Fibroblast of skin of right biceps (primary cell): ENCODE measurements at regions not wholly inside any gene's neighbourhood (a gene's known extent, or its start where the extent isn't known, plus 50 kb on each side); places are given as distances from the start of the nearest gene placed in this dataset.
A peak's percentile ranks its signal among the peaks of the same experiment; 100 is the strongest.

Experiments
- DNase-seq: peaks from one replicate; pipeline ENCODE4 v3.0.0-alpha.2; 2013

GRCh38 chr4:123853651-123854050 is 457.1 kb downstream of the SPRY1 start:
- no peak for DNase-seq

DNA sequence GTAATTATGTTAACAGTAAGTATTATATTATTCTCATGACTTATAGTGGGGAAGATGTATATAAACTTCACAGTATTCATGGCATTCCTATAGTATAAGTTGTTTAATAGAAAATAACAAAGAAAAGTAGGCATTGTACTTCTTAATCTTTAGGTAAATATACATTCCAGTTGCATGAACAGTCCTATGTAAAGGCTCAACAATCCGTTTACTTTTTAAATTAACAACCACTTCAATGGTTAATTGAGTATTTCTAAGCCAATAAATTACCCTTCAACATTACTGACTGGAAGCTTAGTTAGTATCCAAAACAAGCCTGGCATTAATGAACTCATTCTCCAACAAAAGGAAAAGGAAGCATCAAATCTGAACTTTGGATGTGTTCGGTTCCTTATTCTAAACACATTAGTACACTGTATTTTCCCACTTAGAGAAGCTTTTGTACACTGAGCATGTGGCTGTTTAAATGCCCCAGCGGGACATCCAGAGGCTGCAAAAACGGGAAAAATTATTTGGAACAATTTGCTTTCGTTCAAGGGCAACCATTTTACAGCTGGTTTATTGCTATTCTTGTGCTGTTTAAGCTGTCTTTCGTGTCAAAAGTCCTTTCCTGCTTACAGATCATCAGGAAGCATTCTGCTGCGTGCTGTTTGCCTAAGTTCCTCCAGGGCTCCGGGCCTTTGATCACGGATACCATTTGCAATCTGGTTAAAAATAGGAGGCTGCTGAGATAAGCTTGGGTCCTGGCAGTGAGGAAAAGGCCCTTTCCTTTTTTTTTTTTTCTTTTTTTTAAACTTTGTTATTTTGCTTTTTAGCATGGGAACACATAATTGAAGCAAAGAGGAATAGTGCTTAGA is 460.3 kb downstream of the SPRY1 start:
- DNase-seq, result peak; percentile 31

DNA sequence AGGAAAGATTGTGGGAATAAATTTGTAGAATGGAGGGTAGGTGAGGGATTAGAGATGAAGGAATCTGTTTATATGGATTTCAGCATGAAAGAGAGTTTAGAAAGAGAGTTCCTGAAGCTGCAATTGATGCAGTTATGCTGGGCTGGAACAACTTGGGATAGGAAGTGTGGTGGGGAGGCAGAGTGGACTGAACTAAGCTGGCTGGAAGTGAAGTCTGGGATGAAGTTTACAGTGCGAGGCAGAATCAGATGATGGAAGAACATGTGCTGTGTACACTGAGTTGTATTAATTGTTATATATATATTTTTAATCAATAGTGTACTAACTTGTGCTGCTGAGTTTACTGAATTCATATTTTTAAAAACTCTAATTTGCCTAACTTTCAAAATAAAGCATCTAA is 461.9 kb downstream of the SPRY1 start:
- DNase-seq, result no peak

DNA sequence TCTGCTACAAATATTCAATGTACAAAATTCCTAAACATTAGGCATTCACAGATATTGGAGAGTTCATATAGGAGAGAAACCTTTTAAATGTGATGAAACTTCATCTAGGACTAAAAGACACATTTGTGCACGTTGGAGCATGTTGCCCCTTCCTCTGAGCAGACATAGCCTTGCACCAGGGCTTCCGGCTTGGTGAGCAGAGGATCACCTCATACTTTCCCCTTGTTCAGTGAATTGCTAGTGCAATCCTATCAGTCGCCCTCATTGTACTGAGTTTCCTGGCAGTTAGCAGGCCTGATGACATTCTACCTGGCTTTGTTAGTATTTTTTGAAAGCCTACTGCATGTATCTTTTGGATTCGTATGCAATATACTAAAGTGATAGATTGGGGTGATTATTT is 466.2 kb downstream of the SPRY1 start:
- DNase-seq, result no peak

GRCh38 chr4:123866796-123867195 is 470.2 kb downstream of the SPRY1 start:
- peak; percentile 31 for DNase-seq

GRCh38 chr4:123867910-123868587 is 471.5 kb downstream of the SPRY1 start:
- DNase-seq, result no peak

DNA sequence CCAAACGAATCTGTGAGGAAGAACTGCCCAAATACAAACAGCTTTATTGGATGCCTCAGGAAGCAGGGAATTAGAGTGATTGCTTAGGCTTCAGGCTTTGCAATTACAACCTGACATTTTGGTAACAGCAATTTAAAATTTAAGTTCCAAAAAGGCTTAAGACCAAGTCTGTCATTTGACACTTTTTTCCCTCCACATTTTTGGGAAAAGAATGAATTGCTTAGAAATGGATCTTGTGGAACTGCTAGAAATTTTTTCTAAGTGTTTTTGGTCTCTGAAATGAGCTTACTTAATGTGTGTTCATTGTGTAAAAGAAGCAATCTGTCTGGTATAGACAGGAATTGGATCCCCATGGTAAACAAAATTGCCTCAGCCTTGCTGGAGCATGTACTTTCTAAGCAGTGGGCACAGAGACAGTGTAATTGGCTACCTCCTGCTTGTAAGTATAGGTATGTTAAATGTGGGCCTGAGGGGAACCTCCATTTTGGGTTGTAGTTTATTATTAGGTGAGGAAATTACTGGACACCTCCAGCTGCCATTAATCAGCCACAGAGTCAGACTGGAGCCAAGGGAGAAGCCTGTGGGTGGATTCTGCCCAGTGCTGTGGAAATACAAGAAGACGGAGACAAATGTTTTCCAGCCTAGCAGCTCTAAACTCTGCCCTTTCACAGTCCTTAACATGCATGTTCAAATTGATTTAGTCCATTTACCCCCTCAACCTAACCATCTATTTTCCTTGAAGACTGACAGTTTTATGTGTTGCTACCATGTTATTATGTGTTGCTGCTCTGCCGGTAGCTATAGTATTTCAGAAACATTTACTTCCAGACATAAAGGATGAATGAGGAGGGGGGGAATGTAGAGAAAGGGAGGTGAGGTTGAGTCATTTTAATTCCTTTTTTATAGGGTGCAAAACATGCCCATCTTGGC is 473.0 kb downstream of the SPRY1 start:
- DNase-seq, result no peak

- DNase-seq, result no peak
These were observed 473.8 kb downstream of the SPRY1 start for GRCh38 chr4:123870216-123870876.

DNA sequence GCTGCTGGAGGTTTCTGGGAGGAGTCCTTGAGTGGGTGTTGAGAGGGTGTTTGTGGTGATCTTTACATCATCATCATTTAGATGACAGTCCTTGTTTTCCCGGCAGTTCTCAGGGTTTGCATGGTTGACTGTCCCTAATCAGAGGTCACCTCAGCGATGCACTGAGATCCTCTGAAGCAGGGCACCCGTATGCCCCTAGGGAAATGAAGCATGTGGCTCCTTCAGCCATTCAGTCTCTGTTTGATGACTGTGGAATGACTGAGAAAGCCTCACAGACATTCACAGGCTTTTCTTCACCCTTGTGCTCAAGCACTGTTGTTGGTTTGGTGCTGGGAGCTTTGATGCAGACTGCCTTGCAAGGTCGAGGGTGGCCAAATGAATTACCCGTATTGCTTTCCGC is 474.7 kb downstream of the SPRY1 start:
- DNase-seq, result no peak

- DNase-seq, result no peak
These were observed 477.5 kb downstream of the SPRY1 start for GRCh38 chr4:123874063-123874462.

DNA sequence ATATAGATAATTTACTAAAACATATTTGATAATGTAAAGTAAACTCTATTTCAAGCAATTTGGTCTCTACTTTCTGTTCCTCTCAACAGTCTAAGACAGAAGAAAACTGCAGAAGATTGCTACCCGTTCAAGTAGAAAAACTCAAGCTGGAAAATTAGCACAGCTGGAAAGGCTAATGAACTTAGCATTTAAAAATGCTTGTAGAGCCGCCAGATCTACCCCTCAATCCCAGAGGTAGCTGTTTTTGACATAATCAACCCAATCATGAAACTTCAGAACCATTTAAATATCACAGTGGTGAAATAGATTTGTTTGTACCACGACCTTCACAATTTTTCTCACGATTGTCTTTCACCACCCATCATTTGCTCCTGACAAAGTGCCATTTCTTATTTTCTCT is 479.5 kb downstream of the SPRY1 start:
- no peak for DNase-seq

DNA sequence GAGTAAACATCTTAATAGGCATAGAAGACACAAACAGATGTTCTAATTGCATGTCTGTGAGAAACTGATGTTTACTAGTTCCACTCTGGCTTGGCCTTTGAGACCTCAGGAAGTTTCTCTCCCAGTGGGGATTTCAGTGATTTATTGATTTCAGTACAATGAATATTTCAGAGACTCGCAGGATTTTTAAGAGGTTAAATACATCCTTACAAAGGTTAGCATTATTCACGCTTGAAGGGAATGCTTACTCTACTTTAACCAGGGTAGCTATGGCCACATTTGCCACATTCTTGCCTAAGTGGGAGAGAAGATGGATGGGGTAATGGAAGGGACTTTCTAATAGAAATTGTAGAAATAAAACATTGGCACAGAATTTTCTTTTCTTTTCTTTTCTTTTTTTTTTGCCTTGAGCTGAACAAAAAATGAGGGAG is 480.1 kb downstream of the SPRY1 start:
- no peak for DNase-seq

- DNase-seq, result no peak
These were observed 481.0 kb downstream of the SPRY1 start for GRCh38 chr4:123877551-123877950.

- DNase-seq, result no peak
These were observed 482.4 kb downstream of the SPRY1 start for GRCh38 chr4:123878976-123879375.

DNA sequence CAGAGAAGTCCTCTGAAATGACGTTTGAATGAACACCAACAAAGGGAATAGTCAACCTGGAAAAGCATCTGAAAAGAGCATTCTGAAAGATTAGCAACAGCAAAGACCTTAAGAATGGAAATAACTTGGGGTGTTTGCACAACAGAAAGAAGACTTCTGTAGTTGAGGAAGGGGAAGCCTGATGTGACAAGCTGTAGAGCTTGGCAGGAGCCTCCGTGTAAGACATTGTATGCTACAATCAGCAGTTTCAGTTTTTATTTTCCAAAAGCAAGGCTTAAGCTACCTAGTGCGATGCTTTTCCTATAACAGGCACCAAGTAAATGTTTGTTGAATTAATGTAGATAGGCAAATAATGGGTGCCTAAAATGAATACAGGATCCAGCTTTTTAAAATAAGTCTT is 484.0 kb downstream of the SPRY1 start:
- DNase-seq, result no peak

DNA sequence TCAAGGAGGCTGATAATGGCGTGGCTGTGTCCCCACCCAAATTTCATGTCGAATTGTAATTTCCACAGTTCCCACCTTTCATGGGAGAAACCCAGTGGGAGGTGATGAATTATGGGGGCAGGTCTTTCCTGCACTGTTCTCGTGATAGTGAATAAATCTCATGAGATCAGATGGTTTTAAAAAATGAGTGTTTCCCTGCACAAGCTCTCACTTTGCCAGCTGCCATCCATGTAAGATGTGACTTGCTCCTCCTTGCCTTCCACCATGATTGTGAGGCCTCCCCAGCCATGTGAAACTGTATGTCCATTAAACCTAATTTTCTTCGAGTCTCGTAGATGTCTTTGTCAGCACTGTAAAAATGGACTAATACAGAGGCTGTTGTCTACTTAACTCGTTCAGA is 488.3 kb downstream of the SPRY1 start:
- DNase-seq, result no peak

GRCh38 chr4:123889507-123889906 is 492.9 kb downstream of the SPRY1 start:
- DNase-seq, result no peak

DNA sequence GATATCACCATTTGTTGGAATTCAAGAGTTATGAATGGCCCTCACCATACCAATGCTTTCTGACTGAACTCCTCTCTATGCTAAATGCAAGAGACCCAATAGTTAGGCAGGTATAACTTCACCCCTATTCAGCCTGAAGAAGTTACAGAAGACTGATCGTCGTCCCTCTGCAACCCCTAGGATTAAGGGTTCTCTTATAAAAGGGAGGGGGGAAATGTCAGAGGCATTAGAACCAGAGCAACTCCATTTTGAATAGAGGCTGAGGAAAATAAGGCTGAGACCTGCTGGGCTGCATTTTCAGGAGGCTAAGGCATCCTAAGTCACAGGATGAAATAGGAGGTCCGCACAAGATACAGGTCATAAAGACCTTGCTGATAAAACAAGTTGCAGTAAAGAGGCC is 494.3 kb downstream of the SPRY1 start:
- DNase-seq, result no peak

- no peak for DNase-seq
These were observed 495.3 kb downstream of the SPRY1 start for GRCh38 chr4:123891881-123892280.

DNA sequence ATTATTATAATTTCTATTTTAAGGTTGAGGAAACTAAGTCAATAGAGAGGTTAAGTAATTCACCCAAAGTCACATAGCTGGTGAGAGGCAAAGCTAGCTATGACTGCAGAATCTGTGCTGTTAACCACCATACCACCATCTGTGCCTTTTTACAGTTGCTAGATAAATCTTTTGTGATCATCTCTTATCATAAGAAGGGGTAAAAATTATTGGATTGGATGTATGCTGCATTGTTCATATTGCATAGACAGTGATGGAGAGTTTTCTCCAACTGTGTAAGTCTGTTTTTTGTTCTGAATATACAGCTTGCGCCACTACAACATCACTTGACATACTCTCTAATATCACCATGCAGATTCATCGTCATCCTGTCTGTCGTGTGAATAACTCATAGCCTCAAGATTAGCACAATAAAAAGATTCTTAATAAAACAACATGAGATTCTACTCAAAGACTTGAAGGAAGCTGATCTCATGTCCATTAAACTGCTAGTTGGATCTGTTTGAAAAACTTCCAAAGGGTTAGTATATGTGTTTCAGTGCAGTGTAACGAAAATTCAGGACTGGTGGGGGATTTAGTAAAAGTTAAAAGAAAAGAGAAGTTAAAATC is 495.9 kb downstream of the SPRY1 start:
- no peak for DNase-seq

DNA sequence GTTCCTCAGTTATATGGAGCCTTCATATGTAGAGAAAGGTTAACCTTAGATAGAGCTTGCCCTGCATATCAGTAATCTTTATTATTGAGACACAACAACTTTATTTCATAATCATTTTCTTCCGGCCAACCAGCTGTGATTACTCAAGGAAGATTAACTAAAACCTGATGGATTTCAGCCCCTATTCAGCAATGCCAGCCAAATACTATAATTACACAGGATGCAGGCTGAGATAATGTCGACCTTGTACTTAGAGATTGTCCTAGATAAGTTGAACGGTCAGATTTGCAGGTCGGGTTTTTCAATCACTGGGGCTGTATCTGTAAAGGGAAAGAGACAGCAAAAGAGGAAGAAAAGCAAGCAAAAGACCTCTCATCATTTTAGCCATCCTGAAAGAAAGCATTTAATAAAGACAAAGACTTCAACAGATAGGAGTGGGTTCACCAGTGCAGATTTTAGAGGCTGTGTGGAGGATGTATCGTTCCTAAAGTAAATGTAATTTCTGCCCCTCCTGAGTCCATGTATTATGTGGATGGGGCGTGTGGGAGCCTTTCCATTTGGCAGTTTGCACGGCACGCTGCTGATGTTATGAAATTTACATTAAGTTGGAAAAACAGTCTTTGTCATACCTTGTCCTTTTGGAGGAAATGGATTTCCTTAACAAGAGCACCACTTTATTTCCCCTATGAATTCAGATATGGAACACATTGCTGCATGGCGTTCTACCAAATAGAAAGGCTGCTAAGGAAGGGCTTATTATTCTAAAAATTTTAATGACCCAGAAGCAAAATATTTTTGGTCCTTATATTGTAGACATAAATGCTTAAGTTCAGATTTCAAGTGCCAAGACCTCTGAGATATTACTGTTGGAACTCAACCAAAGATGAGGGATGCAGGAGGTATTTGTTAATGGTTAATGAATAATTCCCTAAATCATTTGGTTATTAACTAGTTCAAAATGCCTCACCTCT is 496.7 kb downstream of the SPRY1 start:
- peak; percentile 74 for DNase-seq
